SJCRH30 (cell line): ENCODE measurements at regions not wholly inside any gene's neighbourhood (a gene's known extent, or its start where the extent isn't known, plus 50 kb on each side); places are given as distances from the start of the nearest gene placed in this dataset.

Experiments
- DNase-seq, 2 experiments: peaks; one replicate each; pipeline ENCODE4 v3.0.0-alpha.2; 2015 to 2020
- H3K27ac ChIP-seq: fragments of 250-450 bp; sonication (Bioruptor Pico); 2 replicates; pipeline ENCODE4 v1.5.1; 2020; ENCODE audit warnings: mild to moderate bottlenecking, moderate library complexity
- H3K27me3 ChIP-seq: fragments of 250-450 bp; sonication (Bioruptor Pico); 2 replicates; pipeline ENCODE4 v1.5.1; 2020; ENCODE audit warnings: mild to moderate bottlenecking, moderate library complexity
- H3K36me3 ChIP-seq: fragments of 250-450 bp; sonication (Bioruptor Pico); 2 replicates; pipeline ENCODE4 v1.5.1; 2020; ENCODE audit warnings: mild to moderate bottlenecking, moderate library complexity
- H3K4me1 ChIP-seq: fragments of 250-450 bp; sonication (Bioruptor Pico); 2 replicates; pipeline ENCODE4 v1.5.1; 2020; ENCODE audit warnings: mild to moderate bottlenecking, moderate library complexity
- H3K4me3 ChIP-seq: fragments of 250-450 bp; sonication (Bioruptor Pico); 2 replicates; pipeline ENCODE4 v1.5.1; 2020; ENCODE audit warnings: mild to moderate bottlenecking, moderate library complexity
- H3K9me3 ChIP-seq: fragments of 250-450 bp; sonication (Bioruptor Pico); replicated peaks from 2 replicates; pipeline ENCODE4 v1.5.1; 2020; ENCODE audit warnings: mild to moderate bottlenecking, moderate library complexity

DNA sequence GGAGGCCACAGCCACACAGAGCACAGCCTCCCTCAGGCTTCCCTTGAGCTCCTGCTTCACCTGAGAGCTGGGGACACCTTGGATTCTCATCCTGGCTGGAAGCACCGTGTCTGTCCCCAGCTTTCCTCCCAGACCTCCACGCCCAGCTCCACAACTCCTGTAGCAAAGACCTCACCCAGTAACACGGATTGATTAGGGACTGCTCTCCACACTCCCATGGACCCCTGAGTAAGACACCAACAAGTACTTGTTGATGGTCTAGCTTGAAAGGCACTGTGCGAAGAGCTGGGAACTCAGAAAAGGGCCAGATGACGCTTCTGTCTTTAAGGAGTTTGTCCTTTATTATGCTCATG is 109.6 kb downstream of the DLL1 start:
- H3K9me3 ChIP-seq: no peaks in the 10 kb centered on the region

DNA sequence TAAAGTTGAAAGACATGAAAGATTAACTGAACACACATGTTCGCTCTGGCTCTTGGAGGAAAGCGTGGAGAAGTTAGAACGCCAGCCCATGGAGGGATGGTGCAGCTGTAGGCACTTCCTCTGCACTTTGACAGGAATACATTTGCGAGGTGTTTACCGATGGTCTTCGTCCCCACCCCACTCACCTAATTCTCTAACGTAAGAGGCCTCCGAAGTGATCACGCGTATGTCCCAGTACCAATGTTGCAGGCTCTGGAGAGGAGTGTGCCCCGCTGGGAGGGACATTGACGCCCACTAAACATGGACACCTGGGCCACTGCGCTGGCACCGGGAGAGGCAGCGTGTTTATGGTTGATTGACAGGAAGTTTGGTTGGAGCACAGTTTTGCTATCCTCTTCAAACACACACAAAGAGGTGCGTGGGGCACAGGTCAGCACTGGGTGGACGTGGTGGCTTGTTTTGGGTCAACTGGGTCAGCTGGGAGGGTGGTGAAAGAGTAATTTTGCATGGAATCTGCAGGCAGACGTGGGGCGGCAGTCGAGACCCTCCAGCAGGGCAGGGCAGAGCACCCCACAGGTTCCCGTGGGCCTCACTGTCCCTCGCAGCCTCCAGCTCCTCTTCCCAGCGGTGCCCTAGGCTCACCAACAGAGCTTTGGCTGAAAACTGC is 110.1 kb downstream of the DLL1 start:
- no peak for DNase-seq
- H3K4me3 ChIP-seq: no peak overlapping the region
- no peaks in the 10 kb centered on the region for H3K36me3 ChIP-seq
- no peaks in the 10 kb centered on the region for H3K4me1 ChIP-seq
- H3K9me3 ChIP-seq: no peaks in the 10 kb centered on the region
- no peaks in the 10 kb centered on the region; the same call in 1 of the 2 replicates for H3K27me3 ChIP-seq
- no peak overlapping the region for H3K27ac ChIP-seq

More for the DNA sequence above, 109.6 kb downstream of the DLL1 start:
- Histone ChIP-seq H3K36me3 (no peaks in the 10 kb centered on the region), H3K4me1 (no peaks in the 10 kb centered on the region), H3K4me3 (no peak overlapping the region), H3K27me3 (no peaks in the 10 kb centered on the region; the same call in 1 of the 2 replicates), H3K27ac (no peak overlapping the region)
- DNase-seq: no peak

DNA sequence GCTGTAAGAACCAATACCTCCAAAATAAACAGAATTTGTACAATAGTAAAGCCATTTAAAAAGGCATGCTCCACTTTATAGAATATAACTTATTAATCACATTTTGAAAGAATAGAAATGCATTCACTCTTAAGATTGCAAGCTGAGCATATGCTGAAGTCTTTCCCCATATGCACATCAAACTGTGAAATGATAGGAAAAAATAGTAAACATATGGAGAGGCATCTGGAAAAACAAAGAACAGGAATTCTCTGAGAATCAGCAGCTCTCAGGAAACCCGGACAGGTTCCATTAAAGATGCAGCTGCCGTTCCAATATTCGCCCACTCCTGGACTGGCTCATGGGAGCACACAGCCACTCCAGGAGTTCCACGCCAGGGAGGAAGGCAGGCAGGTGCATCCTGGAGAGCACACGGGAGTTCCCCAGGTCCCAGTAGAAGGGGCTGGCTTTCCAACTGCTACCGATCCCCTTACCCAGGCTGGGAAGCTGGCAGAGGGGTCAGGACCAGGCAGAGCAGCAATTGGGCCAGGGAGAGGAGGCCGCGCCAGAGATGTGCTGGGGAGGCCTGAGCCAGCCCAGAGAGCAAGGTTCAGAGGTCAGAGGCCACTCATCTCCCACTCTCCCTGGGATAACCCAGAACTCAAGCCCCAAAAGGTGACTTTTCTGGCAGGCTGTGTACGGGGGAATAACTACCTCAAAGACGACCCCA is 111.1 kb downstream of the DLL1 start:
- no peaks in the 10 kb centered on the region for H3K4me1 ChIP-seq
- H3K9me3 ChIP-seq: no peaks in the 10 kb centered on the region

DNA sequence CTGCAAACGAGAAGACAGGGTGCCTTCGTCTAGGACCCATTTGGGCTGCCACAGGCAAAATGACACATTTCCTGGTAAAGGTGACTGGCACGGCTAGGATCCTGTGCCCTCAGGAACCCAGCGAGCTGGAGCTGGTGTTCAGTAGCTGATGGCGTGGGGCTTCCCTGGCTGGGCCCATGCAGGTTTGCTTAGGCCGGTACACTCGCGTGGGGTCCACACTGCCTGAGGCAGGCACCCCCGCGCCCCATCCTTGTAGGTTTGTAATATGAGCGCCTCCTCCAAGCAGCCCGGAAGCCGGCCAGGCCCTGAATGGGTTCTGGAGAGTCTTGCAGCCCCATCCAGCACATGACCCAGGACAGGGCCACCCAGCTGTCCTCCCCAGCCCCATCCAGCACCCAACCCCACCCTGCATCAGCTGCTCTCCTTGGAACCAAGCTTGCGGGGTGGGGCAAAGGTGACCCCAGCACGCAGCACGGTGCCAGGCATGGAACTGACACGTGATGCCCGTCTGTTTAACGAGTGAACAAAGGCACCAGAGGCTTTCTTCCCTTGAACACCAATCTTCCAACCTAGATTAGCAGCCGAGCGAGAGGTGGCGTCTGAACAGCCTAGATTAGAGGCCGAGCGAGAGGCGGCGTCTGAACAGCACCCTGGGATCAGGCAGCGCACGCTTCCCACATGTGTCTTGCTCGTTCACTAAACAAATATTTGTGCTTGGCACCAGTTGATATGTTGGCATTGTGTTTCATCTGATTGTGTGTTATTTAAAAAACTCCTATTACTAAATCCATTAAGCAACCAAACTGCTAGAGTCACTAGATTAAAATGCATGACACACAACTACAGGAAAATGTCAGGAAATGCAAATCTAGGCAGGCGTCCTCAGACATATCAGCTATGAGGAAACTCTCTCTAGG is 112.1 kb downstream of the DLL1 start:
- no peak for DNase-seq
- Histone ChIP-seq H3K4me1 (no peaks in the 10 kb centered on the region), H3K9me3 (no peaks in the 10 kb centered on the region), H3K27ac (no peak overlapping the region), H3K27me3 (no peaks in the 10 kb centered on the region; the same call in 1 of the 2 replicates), H3K4me3 (no peak overlapping the region), H3K36me3 (no peaks in the 10 kb centered on the region)

More for the DNA sequence above, 111.1 kb downstream of the DLL1 start:
- no peaks in the 10 kb centered on the region; the same call in 1 of the 2 replicates for H3K27me3 ChIP-seq
- no peak for DNase-seq
- no peak overlapping the region for H3K4me3 ChIP-seq
- H3K36me3 ChIP-seq: no peaks in the 10 kb centered on the region
- no peak overlapping the region for H3K27ac ChIP-seq

DNA sequence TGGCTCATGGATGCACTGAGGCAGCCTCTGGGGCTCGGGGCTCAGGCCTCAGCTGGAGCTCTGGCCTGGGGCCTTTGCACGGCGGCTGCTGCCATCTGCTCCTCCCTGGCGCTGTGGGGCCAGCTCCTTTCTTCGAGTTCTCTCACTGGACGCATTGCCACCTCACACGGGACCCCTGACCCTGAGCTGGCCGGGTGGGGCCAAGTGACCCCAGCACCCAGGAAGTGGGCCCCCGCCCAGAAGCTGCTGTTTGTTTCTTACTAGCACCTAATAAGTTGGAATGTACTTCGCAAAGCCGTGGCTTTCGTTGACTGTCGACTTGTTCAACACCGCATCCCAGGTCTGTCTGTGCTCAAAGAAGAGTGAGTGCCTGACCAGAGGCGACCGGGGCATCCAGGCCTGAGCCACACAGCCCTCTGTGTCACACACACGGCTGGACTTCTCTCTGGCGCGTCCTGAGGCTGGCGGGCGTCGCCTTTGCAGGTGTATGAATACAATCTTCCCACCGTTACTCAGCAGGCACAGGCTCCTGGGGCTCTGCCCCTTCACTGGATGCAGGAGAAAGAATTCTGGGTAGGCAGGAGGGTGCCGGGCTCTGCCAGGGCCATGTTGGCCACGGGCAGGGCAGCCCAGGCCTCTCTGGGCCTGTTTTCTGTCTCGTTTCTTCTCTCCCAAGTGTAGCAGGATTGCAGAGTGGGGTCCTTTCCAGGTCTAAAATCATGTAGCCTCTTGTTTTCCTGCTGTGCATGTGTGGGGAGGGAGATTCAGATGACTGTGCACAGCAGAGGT is 112.9 kb downstream of the DLL1 start:
- no peak for DNase-seq

DNA sequence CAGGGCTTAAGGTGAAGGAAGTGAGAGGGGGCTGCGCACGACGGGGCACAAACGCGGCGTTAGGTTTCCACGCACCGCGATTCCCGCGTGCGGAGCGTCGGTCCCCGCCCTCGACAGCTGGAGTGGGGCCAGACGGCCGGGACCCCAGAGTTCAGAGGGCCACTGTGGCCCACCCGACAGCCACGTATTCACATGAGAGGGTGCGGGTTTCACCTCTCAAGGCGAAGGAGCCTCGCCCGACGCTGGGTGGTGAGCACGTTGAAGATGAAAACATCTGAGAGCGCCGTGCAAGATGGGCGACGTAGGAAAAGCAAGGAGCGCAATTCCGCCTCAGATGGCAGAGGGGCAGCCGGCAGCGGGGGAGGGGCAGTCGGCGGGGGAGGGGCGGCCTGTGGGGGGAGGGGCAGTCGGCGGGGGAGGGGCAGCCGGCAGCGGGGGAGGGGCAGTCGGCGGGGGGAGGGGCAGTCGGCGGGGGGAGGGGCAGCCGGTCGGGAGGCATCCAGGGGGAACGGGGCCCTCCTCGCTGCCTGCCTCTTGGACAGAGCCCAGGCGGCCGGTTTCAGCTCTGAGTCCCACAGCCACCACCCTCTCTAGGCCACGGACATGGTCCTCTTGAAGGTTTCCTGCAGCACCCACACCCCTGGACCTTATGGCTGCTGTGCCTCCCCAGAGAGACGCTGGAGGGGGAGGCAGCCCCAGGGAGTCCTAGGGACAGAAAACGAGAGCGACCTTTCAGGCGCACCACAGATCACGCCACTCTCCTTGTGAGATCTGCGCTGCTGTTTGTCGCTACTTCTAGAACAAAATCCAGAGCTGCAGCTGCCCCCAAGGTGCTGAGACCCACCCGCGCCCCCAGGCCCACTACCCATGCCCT is 113.7 kb downstream of the DLL1 start:
- H3K4me1 ChIP-seq: no peaks in the 10 kb centered on the region
- no peaks in the 10 kb centered on the region for H3K36me3 ChIP-seq
- no peaks in the 10 kb centered on the region for H3K9me3 ChIP-seq
- peak overlapping the region; percentile 58 for H3K27ac ChIP-seq
- peak in 1 of 2 experiments; percentile 24 for DNase-seq
- H3K4me3 ChIP-seq: peak overlapping the region; percentile 52
- no peaks in the 10 kb centered on the region; the same call in 1 of the 2 replicates for H3K27me3 ChIP-seq

More for the DNA sequence above, 112.9 kb downstream of the DLL1 start:
- H3K27ac ChIP-seq: no peak overlapping the region
- no peaks in the 10 kb centered on the region for H3K36me3 ChIP-seq
- H3K4me3 ChIP-seq: no peak overlapping the region
- H3K4me1 ChIP-seq: no peaks in the 10 kb centered on the region
- H3K27me3 ChIP-seq: no peaks in the 10 kb centered on the region; the same call in 1 of the 2 replicates
- no peaks in the 10 kb centered on the region for H3K9me3 ChIP-seq

DNA sequence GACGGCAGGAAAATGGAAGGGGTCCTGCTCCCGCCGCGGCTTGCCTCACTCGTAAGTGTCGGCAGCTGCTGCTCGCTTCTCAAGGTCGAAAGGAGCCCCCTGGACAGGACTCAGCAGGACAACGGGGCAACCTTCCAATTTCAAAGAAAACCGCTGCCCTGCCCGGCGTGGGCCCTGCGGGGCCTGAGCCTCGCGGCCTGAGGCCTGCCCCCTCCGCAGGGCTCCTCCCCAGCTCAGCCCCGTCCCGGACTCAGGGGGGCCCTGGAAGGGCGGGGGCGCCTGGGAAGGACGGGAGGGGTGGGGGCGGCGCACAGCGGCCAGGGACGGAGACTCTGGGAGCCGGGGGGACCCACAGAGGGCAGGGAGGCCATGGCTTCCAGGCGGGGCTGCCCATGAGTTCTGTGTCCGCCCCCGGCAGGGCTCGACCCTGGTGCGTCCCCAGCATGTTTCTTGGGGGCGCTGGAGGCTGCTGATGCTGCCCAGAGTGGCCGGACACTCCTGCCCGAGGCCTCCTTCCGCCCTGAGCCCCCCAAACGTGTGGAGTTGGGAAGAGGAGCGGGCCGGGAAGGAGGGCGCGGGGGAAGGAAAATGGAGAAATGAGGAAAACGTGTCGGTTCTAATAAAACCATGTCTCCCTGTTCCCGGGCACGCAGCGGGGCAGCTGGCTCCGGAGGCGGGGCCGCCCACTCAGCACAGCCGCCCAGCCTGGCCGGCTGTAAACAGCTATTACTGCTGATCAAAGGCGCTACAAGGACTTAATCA is 114.6 kb downstream of the DLL1 start:
- Histone ChIP-seq H3K4me3 (peak overlapping the region; percentile 52), H3K9me3 (no peaks in the 10 kb centered on the region), H3K4me1 (no peaks in the 10 kb centered on the region), H3K27me3 (no peaks in the 10 kb centered on the region; the same call in 1 of the 2 replicates), H3K36me3 (no peaks in the 10 kb centered on the region), H3K27ac (peak overlapping the region; percentile 58)
- peak; percentile 50 to 60 for DNase-seq

DNA sequence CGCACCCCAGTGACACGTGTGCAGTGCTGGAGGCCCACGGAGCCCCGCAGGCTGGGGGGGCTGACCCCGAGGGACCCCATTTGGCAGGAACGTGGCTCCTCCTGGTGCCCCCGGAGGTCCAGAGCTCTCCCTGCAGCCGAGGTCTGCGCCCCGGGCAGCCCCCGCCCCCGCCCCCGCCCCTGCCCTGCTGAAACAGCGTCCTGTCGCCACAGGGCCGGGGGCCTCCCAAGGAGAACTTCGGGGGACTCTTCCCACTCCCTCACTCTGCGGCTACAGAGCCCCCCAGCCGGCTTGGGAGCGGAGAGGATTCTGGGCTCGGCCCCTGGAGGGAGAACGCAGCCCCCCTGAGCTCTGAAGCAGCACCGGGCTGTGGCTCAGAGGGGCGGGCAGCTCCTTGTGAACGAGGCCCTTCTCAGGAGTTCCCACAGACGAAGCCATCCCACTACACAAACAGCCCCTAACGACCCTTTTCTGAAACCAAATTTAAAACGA is 115.2 kb downstream of the DLL1 start:
- Histone ChIP-seq H3K4me3 (peak overlapping the region; percentile 52), H3K27me3 (no peaks in the 10 kb centered on the region; the same call in 1 of the 2 replicates), H3K9me3 (no peaks in the 10 kb centered on the region), H3K4me1 (no peaks in the 10 kb centered on the region), H3K27ac (peak overlapping the region; percentile 58), H3K36me3 (no peaks in the 10 kb centered on the region)
- DNase-seq: no peak

DNA sequence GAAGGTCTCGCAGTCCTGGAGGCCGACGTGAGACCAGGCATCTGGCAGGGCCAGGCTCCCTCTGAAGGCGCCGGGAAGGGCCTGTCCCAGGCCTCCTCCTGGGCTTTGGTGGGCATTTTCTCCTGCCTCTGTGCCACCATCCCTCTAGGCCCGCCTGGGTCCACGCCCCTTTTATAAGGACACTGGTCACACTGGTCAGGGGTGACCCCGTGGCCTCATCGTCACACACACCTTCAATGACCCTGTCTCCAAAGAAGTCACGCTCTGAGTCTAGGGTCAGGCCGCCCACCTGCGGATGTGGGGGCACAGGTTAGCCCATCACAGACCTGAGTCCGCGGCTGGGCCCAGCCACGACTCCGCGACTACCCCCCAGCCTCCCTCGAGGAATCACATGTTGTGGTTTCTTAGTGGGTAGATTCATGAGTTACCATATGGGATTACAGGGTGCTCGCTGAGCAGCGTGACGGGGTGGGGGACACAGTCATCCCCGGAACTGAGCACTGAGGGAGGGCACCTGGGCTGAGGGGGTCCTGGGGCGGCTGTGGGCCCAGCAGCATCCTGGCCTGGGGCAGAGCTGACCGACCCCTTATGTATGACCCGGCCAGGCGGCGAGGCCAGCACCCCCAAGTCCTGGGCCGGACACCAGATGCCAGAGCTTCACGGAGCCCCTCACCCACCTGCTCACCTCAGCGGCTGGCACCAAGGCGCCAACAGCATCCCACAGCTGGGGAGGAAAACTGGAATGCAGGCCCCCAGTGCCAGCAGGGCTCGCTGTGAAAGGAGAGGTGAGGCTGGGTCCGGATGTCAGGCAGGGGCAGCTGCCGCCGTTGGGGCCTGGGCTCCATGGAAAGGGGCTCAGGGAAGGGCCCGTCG is 115.9 kb downstream of the DLL1 start:
- H3K4me1 ChIP-seq: no peaks in the 10 kb centered on the region
- DNase-seq: no peak

DNA sequence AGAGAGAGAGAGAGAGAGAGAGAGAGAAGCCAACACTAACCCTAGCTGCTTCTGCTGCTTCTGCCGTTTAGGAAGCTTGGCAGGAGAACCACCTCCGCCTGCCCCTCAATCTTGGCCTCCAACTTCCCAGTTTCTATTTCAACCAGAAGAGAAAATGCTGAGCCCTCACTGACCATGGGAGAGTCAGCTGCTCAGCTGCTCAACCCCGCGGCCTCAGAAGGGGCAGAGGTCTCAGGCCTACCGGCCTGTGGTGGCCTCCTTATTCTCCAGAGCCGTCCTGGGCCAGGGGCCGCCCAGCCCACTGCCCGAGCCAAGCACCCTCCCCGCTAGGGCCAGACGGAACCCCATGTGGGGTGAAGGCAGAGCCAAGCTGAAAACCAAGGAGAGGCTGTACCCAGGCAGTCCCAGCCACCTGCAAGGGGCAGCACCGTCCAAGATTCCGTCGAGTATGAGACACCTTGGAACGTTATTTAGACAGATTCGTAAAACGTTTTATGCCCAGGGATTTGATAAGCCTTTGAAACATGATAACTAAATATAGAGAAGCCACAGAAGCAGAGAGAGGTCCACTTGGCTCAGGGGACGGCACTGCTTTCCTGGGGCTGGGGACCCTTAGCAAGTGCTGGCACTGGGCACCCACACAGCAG is 116.6 kb downstream of the DLL1 start:
- H3K27ac ChIP-seq: no peak overlapping the region
- no peak overlapping the region for H3K4me3 ChIP-seq
- no peaks in the 10 kb centered on the region for H3K36me3 ChIP-seq
- DNase-seq: no peak
- H3K27me3 ChIP-seq: no peaks in the 10 kb centered on the region
- no peaks in the 10 kb centered on the region for H3K4me1 ChIP-seq
- H3K9me3 ChIP-seq: no peaks in the 10 kb centered on the region

More for the DNA sequence above, 115.9 kb downstream of the DLL1 start:
- Histone ChIP-seq H3K9me3 (no peaks in the 10 kb centered on the region), H3K27ac (no peak overlapping the region), H3K4me3 (no peak overlapping the region), H3K36me3 (no peaks in the 10 kb centered on the region), H3K27me3 (no peaks in the 10 kb centered on the region; the same call in 1 of the 2 replicates)

DNA sequence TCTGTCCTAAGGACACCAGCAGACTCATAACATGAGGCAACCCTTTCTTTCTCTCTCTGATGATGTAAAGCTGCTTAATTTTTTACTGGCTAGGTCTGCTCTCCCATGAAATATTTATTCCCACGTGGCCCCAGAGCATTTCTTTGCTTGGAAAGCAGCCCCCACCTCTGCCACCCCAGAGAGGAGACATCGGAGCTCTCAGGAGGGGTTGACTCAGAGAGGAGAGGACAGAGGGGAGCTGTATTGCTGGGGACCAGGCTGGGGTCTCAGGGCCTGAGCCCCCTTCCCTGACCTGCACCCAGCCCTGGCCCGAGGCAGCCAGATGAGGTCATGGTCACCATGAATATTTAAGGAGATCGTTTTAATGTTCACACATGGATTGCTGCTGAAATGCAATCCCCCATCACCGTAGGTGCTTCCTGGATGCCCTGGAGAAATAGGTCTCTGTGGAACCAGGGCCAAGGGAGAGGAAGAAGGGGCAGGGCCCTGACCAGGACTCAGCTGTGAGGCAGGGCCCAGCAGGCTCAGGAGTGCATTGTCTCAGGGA is 117.5 kb downstream of the DLL1 start:
- no peaks in the 10 kb centered on the region for H3K4me1 ChIP-seq
- H3K27ac ChIP-seq: no peak overlapping the region
- no peaks in the 10 kb centered on the region for H3K36me3 ChIP-seq
- no peaks in the 10 kb centered on the region for H3K27me3 ChIP-seq
- no peak for DNase-seq
- no peak overlapping the region for H3K4me3 ChIP-seq
- H3K9me3 ChIP-seq: no peaks in the 10 kb centered on the region
